ENCODE measurements at regions not wholly inside any gene's neighbourhood (a gene's known extent, or its start where the extent isn't known, plus 50 kb on each side); places are given as distances from the start of the nearest gene placed in this dataset.

DNA sequence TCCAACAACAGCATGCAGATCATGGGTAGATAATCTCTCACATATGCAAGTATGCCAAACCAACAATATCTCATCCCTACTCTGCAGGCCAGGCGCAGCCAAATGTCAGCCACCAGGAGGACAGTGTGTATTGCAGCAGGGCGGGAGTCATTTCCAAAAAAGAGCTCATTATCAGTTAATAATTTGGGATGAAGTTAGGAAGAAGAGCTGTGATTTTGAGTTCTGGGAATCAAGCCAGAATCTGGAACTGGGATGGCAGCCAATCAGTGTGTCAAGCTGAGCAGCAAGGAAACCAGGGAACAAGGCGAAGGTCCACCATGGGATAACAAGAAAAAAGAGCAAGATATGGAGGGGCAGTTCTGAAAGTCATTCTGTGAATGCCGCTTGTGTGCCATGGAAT lies 88.2 kb upstream of the CAMK2D start:
- WGBS, 3 donors: 59 to 67% (median 63%) methylated on average over 4 of the region's 4 CpGs
- FAIRE-seq: no peak

DNA sequence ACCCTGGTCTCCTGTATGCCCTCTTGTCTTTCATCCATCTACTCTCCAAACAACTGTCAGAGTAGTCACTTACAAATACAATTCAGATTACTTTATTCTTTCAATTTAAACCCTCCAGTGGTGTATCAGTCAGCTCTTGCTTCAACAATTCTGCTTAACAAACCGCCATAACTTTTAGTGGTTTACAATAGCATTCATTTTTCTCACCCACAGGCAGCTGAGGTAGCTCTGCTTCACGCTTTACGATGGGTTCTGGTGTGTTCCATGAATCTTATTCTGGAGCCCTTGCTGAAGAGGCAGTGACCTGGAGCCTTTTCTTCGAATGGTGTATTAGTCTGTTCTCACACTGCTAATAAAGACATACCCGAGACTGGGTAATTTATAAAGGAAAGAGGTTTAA lies 86.2 kb upstream of the CAMK2D start:
- Histone ChIP-seq H3K36me3 (ENCODE audit: control insufficient read depth in 3 of 3, insufficient read depth in 2 of 3, low read depth in 1 of 3, low read length in 3 of 3) (no peaks in the 10 kb centered on the region), H3K4me3 (ENCODE audit: low read depth in 1 of 3, low read length in 3 of 3) (no peak overlapping the region), H3K27ac (ENCODE audit: low read depth in 1 of 3, low read length in 2 of 3) (no peak overlapping the region), H3K27me3 (ENCODE audit: control insufficient read depth in 3 of 3, insufficient read depth in 3 of 3, low read length in 3 of 3) (no peaks in the 10 kb centered on the region), H3K9me3 (ENCODE audit: control insufficient read depth in 2 of 2, insufficient read depth in 1 of 2, low read depth in 1 of 2, low read length in 1 of 2) (peaks cover 0 to 5% of the 10 kb centered on the region in 2 donors), H3K4me1 (ENCODE audit: control insufficient read depth in 3 of 3, insufficient read depth in 2 of 3, low read depth in 1 of 3, low read length in 2 of 3) (no peaks in the 10 kb centered on the region)
- 71 to 83% (median 74%) methylated on average over 5 of the region's 5 CpGs for WGBS, 3 donors
- DNase-seq (no peak), FAIRE-seq (no peak)

More for the DNA sequence above, 88.2 kb upstream of the CAMK2D start:
- Histone ChIP-seq H3K4me3 (ENCODE audit: low read depth in 1 of 3, low read length in 3 of 3) (no peak overlapping the region), H3K27ac (ENCODE audit: low read depth in 1 of 3, low read length in 2 of 3) (no peak overlapping the region), H3K36me3 (ENCODE audit: control insufficient read depth in 3 of 3, insufficient read depth in 2 of 3, low read depth in 1 of 3, low read length in 3 of 3) (no peaks in the 10 kb centered on the region), H3K9me3 (ENCODE audit: control insufficient read depth in 2 of 2, insufficient read depth in 1 of 2, low read depth in 1 of 2, low read length in 1 of 2) (peaks cover 0 to 5% of the 10 kb centered on the region in 2 donors), H3K27me3 (ENCODE audit: control insufficient read depth in 3 of 3, insufficient read depth in 3 of 3, low read length in 3 of 3) (no peaks in the 10 kb centered on the region), H3K4me1 (ENCODE audit: control insufficient read depth in 3 of 3, insufficient read depth in 2 of 3, low read depth in 1 of 3, low read length in 2 of 3) (no peaks in the 10 kb centered on the region)
- DNase-seq: no peak

DNA sequence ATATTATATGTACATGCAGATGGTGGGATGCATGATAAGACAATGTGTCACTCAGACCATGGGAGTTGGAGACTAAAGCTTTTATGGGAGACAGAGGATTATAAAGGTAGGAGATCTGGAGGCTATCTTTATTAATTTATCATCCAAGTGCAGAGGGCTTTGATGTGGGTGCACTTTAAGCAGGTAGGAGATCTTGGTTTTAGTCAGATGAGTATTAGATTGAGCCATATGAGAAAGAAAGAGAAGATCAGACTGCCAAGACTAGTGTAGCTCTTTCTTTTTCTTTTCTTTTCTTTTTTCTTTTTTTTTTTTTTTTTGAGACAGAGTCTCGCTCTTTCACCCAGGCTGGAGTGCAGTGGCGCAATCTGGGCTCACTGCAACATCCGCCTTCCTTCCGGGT lies 84.9 kb upstream of the CAMK2D start:
- FAIRE-seq: no peak
- WGBS, 3 donors: 86 to 96% (median 92%) methylated on average over 4 of the region's 4 CpGs
- Histone ChIP-seq H3K9me3 (ENCODE audit: control insufficient read depth in 2 of 2, insufficient read depth in 1 of 2, low read depth in 1 of 2, low read length in 1 of 2) (no peaks in the 10 kb centered on the region), H3K27ac (ENCODE audit: low read depth in 1 of 3, low read length in 2 of 3) (no peak overlapping the region), H3K27me3 (ENCODE audit: control insufficient read depth in 3 of 3, insufficient read depth in 3 of 3, low read length in 3 of 3) (no peaks in the 10 kb centered on the region), H3K36me3 (ENCODE audit: control insufficient read depth in 3 of 3, insufficient read depth in 2 of 3, low read depth in 1 of 3, low read length in 3 of 3) (no peaks in the 10 kb centered on the region), H3K4me3 (ENCODE audit: low read depth in 1 of 3, low read length in 3 of 3) (no peak overlapping the region), H3K4me1 (ENCODE audit: control insufficient read depth in 3 of 3, insufficient read depth in 2 of 3, low read depth in 1 of 3, low read length in 2 of 3) (no peaks in the 10 kb centered on the region)
- no peak for DNase-seq

DNA sequence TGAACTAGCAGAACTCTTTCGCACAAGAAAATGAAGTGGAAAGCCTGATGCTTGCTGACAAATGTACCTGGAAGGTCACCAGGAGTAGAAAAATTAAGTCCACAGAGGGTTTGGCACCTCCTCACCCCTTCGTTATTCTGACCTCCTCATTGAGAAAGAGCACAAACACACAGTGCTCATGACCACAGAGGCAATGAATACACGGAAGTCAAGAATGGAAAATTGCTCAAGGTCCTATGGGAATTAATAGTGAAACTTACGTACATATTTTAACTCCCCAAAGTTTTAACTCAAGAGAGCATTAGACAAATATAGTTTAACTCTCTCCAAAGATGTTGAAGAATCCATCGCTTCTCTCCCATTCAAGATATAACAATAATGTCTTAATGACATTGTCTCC lies 83.6 kb upstream of the CAMK2D start:
- Histone ChIP-seq H3K9me3 (ENCODE audit: control insufficient read depth in 2 of 2, insufficient read depth in 1 of 2, low read depth in 1 of 2, low read length in 1 of 2) (no peaks in the 10 kb centered on the region), H3K4me1 (ENCODE audit: control insufficient read depth in 3 of 3, insufficient read depth in 2 of 3, low read depth in 1 of 3, low read length in 2 of 3) (no peaks in the 10 kb centered on the region), H3K4me3 (ENCODE audit: low read depth in 1 of 3, low read length in 3 of 3) (no peak overlapping the region), H3K27ac (ENCODE audit: low read depth in 1 of 3, low read length in 2 of 3) (no peak overlapping the region), H3K36me3 (ENCODE audit: control insufficient read depth in 3 of 3, insufficient read depth in 2 of 3, low read depth in 1 of 3, low read length in 3 of 3) (no peaks in the 10 kb centered on the region), H3K27me3 (ENCODE audit: control insufficient read depth in 3 of 3, insufficient read depth in 3 of 3, low read length in 3 of 3) (no peaks in the 10 kb centered on the region)
- FAIRE-seq: no peak
- DNase-seq: no peak
- 81 to 92% (median 87%) methylated on average over 5 of the region's 5 CpGs for WGBS, 3 donors

DNA sequence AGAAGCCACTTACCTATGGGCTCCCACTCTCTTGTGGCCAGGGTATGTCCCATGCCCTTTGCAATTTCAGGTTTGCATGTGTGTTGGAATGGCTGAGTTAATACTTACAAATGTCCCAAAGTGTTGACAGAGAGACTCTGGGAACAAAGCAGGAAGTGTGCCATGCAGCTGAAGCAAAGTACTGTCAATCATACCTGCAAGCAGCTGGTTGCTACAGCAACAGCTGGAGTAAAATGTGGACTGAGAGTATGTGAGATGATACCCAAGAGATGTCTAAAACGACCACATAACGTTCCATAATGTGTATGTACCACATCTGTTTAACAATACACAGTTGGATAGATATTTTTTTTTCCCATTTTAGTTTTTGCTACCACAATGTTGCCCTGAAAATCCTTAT lies 82.8 kb upstream of the CAMK2D start:
- H3K4me3 ChIP-seq (ENCODE audit: low read depth in 1 of 3, low read length in 3 of 3): no peak overlapping the region
- DNase-seq (no peak), FAIRE-seq (no peak)
- H3K4me1 ChIP-seq (ENCODE audit: control insufficient read depth in 3 of 3, insufficient read depth in 2 of 3, low read depth in 1 of 3, low read length in 2 of 3): no peaks in the 10 kb centered on the region
- no peaks in the 10 kb centered on the region for H3K36me3 ChIP-seq (ENCODE audit: control insufficient read depth in 3 of 3, insufficient read depth in 2 of 3, low read depth in 1 of 3, low read length in 3 of 3)
- H3K9me3 ChIP-seq (ENCODE audit: control insufficient read depth in 2 of 2, insufficient read depth in 1 of 2, low read depth in 1 of 2, low read length in 1 of 2): no peaks in the 10 kb centered on the region
- 59 to 67% (median 63%) methylated on average over 2 of the region's 2 CpGs for WGBS, 3 donors
- H3K27me3 ChIP-seq (ENCODE audit: control insufficient read depth in 3 of 3, insufficient read depth in 3 of 3, low read length in 3 of 3): no peaks in the 10 kb centered on the region
- H3K27ac ChIP-seq (ENCODE audit: low read depth in 1 of 3, low read length in 2 of 3): no peak overlapping the region

DNA sequence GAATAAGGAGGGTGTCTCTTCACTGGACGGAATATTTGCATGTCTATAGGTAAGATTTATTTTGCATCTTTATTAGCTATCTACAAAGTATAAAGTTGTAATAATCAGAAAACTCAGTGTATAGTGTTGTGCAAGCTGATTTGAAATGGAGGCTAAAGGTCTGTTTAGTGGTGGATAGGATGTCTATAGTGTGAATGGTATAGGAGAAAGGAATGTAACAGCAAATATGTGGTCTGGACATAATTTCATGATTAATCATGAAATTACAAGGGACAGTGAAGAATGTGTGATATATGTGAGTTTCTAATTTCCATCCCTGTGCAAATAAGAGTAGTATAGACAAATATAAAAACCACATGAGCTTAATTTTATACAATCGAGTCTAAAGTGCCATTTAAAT lies 79.3 kb upstream of the CAMK2D start:
- DNase-seq (no peak), FAIRE-seq (no peak)
- Histone ChIP-seq H3K4me1 (ENCODE audit: control insufficient read depth in 3 of 3, insufficient read depth in 2 of 3, low read depth in 1 of 3, low read length in 2 of 3) (no peaks in the 10 kb centered on the region), H3K27me3 (ENCODE audit: control insufficient read depth in 3 of 3, insufficient read depth in 3 of 3, low read length in 3 of 3) (no peaks in the 10 kb centered on the region), H3K27ac (ENCODE audit: low read depth in 1 of 3, low read length in 2 of 3) (no peak overlapping the region), H3K9me3 (ENCODE audit: control insufficient read depth in 2 of 2, insufficient read depth in 1 of 2, low read depth in 1 of 2, low read length in 1 of 2) (no peaks in the 10 kb centered on the region), H3K36me3 (ENCODE audit: control insufficient read depth in 3 of 3, insufficient read depth in 2 of 3, low read depth in 1 of 3, low read length in 3 of 3) (no peaks in the 10 kb centered on the region), H3K4me3 (ENCODE audit: low read depth in 1 of 3, low read length in 3 of 3) (no peak overlapping the region)
- 93 to 98% (median 94%) methylated on average over 2 of the region's 2 CpGs for WGBS, 3 donors

DNA sequence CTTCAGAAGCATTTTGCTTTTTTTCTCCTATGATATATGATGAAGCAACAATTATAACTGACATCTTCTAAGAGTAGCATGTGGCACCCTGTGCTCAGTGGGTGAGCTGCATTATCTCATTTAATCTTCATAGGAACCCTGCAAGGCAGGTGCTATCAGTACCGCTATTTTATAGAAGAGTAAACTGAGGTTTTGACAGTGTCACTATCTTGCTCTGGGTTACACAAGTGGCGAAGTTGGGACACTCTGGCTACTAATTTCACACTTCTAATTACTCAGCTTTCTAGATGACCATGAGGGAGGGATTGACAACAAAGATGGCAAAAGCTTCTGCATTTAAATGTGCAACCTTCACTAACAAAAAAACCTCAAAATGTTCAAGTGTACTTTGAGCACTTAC lies 76.9 kb upstream of the CAMK2D start:
- H3K9me3 ChIP-seq (ENCODE audit: control insufficient read depth in 2 of 2, insufficient read depth in 1 of 2, low read depth in 1 of 2, low read length in 1 of 2): no peaks in the 10 kb centered on the region
- H3K27ac ChIP-seq (ENCODE audit: low read depth in 1 of 3, low read length in 2 of 3): no peak overlapping the region
- DNase-seq (no peak), FAIRE-seq (no peak)
- no peaks in the 10 kb centered on the region for H3K27me3 ChIP-seq (ENCODE audit: control insufficient read depth in 3 of 3, insufficient read depth in 3 of 3, low read length in 3 of 3)
- no peaks in the 10 kb centered on the region for H3K36me3 ChIP-seq (ENCODE audit: control insufficient read depth in 3 of 3, insufficient read depth in 2 of 3, low read depth in 1 of 3, low read length in 3 of 3)
- no peak overlapping the region for H3K4me3 ChIP-seq (ENCODE audit: low read depth in 1 of 3, low read length in 3 of 3)
- H3K4me1 ChIP-seq (ENCODE audit: control insufficient read depth in 3 of 3, insufficient read depth in 2 of 3, low read depth in 1 of 3, low read length in 2 of 3): no peaks in the 10 kb centered on the region
- WGBS, 3 donors: 81 to 98% (median 90%) methylated on average over 2 of the region's 2 CpGs

DNA sequence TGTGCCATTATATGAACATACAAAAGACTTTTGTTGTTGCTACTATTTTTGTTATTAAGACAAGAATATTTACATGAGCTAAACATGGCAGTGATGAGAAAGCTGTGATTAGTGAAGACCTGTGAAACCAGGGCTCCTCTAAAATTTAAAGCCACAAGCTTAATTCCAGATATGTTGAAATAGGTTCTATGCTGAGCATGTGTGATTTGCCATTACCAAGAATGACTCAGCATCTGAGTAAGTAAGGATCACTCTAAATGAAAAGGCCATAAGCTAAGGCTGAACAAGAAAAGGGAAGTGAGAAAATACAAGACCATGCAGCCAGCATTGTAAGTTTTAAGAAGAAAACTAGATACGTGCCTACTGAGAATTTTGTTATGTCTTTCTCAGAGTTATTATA lies 75.9 kb upstream of the CAMK2D start:
- H3K27me3 ChIP-seq (ENCODE audit: control insufficient read depth in 3 of 3, insufficient read depth in 3 of 3, low read length in 3 of 3): no peaks in the 10 kb centered on the region
- H3K36me3 ChIP-seq (ENCODE audit: control insufficient read depth in 3 of 3, insufficient read depth in 2 of 3, low read depth in 1 of 3, low read length in 3 of 3): no peaks in the 10 kb centered on the region
- FAIRE-seq (no peak), DNase-seq (peak in 1 of 2 donors; percentile 2)
- WGBS, 3 donors: 76 to 81% (median 78%) methylated on average over 1 of the region's 1 CpG
- no peaks in the 10 kb centered on the region for H3K4me1 ChIP-seq (ENCODE audit: control insufficient read depth in 3 of 3, insufficient read depth in 2 of 3, low read depth in 1 of 3, low read length in 2 of 3)
- H3K9me3 ChIP-seq (ENCODE audit: control insufficient read depth in 2 of 2, insufficient read depth in 1 of 2, low read depth in 1 of 2, low read length in 1 of 2): no peaks in the 10 kb centered on the region
- no peak overlapping the region for H3K4me3 ChIP-seq (ENCODE audit: low read depth in 1 of 3, low read length in 3 of 3)
- H3K27ac ChIP-seq (ENCODE audit: low read depth in 1 of 3, low read length in 2 of 3): no peak overlapping the region

DNA sequence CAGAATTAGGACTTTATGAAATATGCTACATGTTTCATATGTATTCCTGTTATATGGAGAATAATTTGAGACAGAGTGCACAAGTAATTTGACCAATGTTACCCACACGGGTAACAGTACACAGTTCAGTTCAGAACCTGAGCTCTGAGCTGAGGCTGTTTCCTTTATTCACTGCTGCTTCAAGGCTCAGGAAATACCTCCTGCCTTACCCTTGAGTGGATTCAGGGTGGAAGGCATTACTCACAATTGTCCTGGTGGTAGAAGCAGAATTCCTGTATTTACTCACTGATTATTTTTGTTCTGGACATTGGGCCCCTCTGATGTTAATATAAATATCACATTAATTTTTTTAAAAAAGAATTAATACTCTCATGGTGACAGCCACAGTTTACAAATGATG lies 73.5 kb upstream of the CAMK2D start:
- Histone ChIP-seq H3K27ac (ENCODE audit: low read depth in 1 of 3, low read length in 2 of 3) (no peak overlapping the region), H3K27me3 (ENCODE audit: control insufficient read depth in 3 of 3, insufficient read depth in 3 of 3, low read length in 3 of 3) (no peaks in the 10 kb centered on the region), H3K9me3 (ENCODE audit: control insufficient read depth in 2 of 2, insufficient read depth in 1 of 2, low read depth in 1 of 2, low read length in 1 of 2) (no peaks in the 10 kb centered on the region), H3K36me3 (ENCODE audit: control insufficient read depth in 3 of 3, insufficient read depth in 2 of 3, low read depth in 1 of 3, low read length in 3 of 3) (no peaks in the 10 kb centered on the region), H3K4me3 (ENCODE audit: low read depth in 1 of 3, low read length in 3 of 3) (no peak overlapping the region), H3K4me1 (ENCODE audit: control insufficient read depth in 3 of 3, insufficient read depth in 2 of 3, low read depth in 1 of 3, low read length in 2 of 3) (no peaks in the 10 kb centered on the region)
- no peak for DNase-seq
- WGBS, 3 donors: 42 to 74% (median 45%) methylated on average over 1 of the region's 1 CpG
- no peak for FAIRE-seq

Measured in small intestine (tissue), 7 donors.